Body of pancreas (tissue), 4 donors: ENCODE measurements at regions not wholly inside any gene's neighbourhood (a gene's known extent, or its start where the extent isn't known, plus 50 kb on each side); places are given as distances from the start of the nearest gene placed in this dataset.

Source experiments
- ATAC-seq: fragments of 150-250 bp; one replicate; pipeline ENCODE4 v1.9.1; 2016
- DNase-seq, 4 donors: peaks; one replicate each; pipeline ENCODE4 v3.0.0-alpha.2; 2019
- H3K27ac ChIP-seq, 4 donors: fragments of 200-600 bp; sonication (generic); 1 replicate in 3 of 4; 2 replicates in 1 of 4; pipeline versions ENCODE4 v1.5.1 to v1.6.1; 2016 to 2019; ENCODE audit warnings: mild to moderate bottlenecking in 1 of 4, mixed read lengths in 1 of 4, moderate library complexity in 1 of 4
- H3K27me3 ChIP-seq, 2 donors: fragments of 200-600 bp; sonication (generic); one replicate each; pipeline ENCODE4 v1.6.0; 2016; ENCODE audit warnings: mild to moderate bottlenecking in 1 of 2
- H3K36me3 ChIP-seq, 2 donors: fragments of 200-600 bp; sonication (generic); replicated peaks in 1 of 2; 2 replicates each; pipeline ENCODE4 v1.5.1; 2016; ENCODE audit warnings: low read depth in 2 of 2; ENCODE audit not compliant: insufficient read depth in 1 of 2
- H3K4me1 ChIP-seq: fragments of 200-600 bp; sonication (generic); one replicate; pipeline ENCODE4 v1.6.0; 2016
- H3K4me3 ChIP-seq, 2 donors: fragments of 200-600 bp; sonication (generic); 1 replicate in 1 of 2; 2 replicates in 1 of 2; pipeline ENCODE4 v1.5.1; 2016 to 2019
- H3K9me3 ChIP-seq, 3 donors: fragments of 200-600 bp; sonication (generic); 1 replicate in 2 of 3; 2 replicates in 1 of 3; pipeline ENCODE4 v1.5.1; 2016
- POLR2A ChIP-seq, 3 donors: fragments of 450-650 bp; IDR thresholded peaks; one replicate each; pipeline ENCODE4 v1.6.1; 2016; ENCODE audit warnings: antibody characterized with exemption in 3 of 3, mild to moderate bottlenecking in 2 of 3
- WGBS, 2 donors: methylation state at CpG; one replicate each; pipeline ENCODE4 v1.1.5; 2017; 5-methylcytosine and 5-hydroxymethylcytosine counted together
- intact Hi-C: fragments of 100-400 bp; cut with DNase I; formaldehyde crosslinking; loops from one replicate; pipeline ENCODE4 v1.15.1; 2023
- TF ChIP-seq, protein P1 (sequence below), 7 experiments: fragments of 450-650 bp in 4 of 7; fragments of 200-600 bp in 3 of 7; sonication (generic) in 3 of 7; IDR thresholded peaks; one replicate each; pipeline ENCODE4 v1.5.1; 2016 to 2019; ENCODE audit warnings: antibody characterized with exemption in 7 of 7

DNA sequence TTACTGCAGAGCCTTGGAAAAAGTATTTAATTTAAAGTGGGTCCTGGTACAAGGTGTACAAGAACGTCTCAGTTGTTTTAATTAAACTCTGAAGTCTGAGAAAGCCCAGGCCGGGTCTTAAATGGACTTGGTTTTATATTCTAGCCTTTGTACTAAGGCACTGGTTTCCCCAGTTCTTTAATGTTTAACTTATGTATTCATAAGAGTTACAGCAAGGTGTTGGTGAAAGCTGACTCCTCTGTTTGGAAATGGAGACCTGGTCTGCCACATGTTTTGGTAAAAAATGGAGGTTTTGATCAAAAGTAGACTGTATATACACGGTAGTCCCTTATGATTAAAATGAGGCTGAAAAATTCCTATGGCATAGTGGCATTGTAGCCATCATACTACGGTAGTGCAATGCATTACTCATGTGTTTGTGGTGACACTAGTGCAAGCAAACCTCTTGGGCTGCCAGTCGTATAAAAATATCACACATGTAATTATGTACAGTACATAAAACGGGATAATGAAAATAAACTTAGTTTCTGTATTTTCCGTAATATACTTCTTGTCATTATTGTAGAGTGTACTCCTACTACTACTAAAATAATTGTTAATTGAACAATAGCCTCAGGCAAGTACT lies 883.4 kb upstream of the SPRY2 start:
- intact Hi-C loops = no loop called here
- TF ChIP-seq, protein P1, sequence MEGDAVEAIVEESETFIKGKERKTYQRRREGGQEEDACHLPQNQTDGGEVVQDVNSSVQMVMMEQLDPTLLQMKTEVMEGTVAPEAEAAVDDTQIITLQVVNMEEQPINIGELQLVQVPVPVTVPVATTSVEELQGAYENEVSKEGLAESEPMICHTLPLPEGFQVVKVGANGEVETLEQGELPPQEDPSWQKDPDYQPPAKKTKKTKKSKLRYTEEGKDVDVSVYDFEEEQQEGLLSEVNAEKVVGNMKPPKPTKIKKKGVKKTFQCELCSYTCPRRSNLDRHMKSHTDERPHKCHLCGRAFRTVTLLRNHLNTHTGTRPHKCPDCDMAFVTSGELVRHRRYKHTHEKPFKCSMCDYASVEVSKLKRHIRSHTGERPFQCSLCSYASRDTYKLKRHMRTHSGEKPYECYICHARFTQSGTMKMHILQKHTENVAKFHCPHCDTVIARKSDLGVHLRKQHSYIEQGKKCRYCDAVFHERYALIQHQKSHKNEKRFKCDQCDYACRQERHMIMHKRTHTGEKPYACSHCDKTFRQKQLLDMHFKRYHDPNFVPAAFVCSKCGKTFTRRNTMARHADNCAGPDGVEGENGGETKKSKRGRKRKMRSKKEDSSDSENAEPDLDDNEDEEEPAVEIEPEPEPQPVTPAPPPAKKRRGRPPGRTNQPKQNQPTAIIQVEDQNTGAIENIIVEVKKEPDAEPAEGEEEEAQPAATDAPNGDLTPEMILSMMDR (IDR thresholded peaks at IDR 0.05) = no peak
- TF ChIP-seq POLR2A (IDR thresholded peaks at IDR 0.05) = no peak
- no peak overlapping the region for H3K27ac ChIP-seq
- H3K27me3 ChIP-seq = no peaks in the 10 kb centered on the region
- no peak overlapping the region for H3K4me3 ChIP-seq
- H3K9me3 ChIP-seq = no peaks in the 10 kb centered on the region
- DNase-seq (no peak), ATAC-seq (no peak)
- H3K4me1 ChIP-seq = no peaks in the 10 kb centered on the region
- WGBS, 2 donors = 57 to 58% methylated on average over 7 of the region's 7 CpGs
- H3K36me3 ChIP-seq = no peaks in the 10 kb centered on the region

DNA sequence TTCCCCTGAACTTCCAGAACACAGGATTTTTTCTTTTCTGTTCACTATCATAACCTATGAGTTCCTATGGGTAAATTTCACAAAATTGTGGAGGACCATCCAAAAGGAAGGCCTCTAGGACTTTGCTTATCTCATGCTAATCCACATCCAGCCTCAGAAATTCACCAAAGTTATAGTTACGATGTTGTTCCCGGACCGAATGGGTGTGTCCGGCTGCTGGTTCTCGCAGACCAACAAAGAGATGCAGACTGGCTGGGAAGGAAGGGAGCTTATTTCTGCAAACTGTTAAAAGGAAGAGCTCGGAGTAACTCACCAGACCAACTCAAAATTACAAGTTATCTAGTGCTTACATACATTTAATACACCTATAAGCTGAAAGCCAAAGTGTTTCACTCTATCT lies 882.9 kb upstream of the SPRY2 start:
- Histone ChIP-seq H3K9me3 (no peaks in the 10 kb centered on the region), H3K4me1 (no peaks in the 10 kb centered on the region), H3K27ac (no peak overlapping the region), H3K27me3 (no peaks in the 10 kb centered on the region), H3K4me3 (no peak overlapping the region), H3K36me3 (no peaks in the 10 kb centered on the region)
- intact Hi-C loops = no loop called here
- DNase-seq = no peak
- no peak for TF ChIP-seq POLR2A (IDR thresholded peaks at IDR 0.05)
- TF ChIP-seq, protein P1 (IDR thresholded peaks at IDR 0.05) = no peak
- no peak for ATAC-seq
- WGBS, 2 donors = 78 to 88% methylated on average over 6 of the region's 6 CpGs

DNA sequence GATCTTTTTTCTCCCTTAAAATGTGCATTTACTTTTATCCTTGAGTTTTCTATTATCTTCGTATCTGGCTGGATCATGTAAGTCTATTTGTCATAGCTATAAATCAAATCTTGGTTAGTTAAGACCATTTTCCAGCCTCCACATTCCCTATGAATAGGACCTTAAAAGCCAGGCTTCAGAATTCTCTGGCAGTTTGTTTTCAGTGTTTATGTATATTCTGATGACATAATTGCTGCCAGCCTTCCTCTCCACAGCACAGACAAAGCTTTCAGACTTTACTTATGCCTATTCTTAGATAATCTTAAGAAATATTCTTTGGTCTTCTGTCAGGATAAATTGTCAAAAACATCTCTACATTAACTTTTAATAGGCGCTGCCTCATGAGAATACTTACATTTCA lies 870.8 kb upstream of the SPRY2 start:
- no peaks in the 10 kb centered on the region for H3K36me3 ChIP-seq
- no peak overlapping the region for H3K4me3 ChIP-seq
- no peaks in the 10 kb centered on the region for H3K4me1 ChIP-seq
- no peak for ATAC-seq
- no peak overlapping the region for H3K27ac ChIP-seq
- WGBS, 2 donors = 80 to 81% methylated on average over 2 of the region's 2 CpGs
- H3K27me3 ChIP-seq = no peaks in the 10 kb centered on the region
- no peaks in the 10 kb centered on the region for H3K9me3 ChIP-seq
- intact Hi-C loops = no loop called here
- TF ChIP-seq POLR2A (IDR thresholded peaks at IDR 0.05) = no peak
- TF ChIP-seq, protein P1 (IDR thresholded peaks at IDR 0.05) = no peak
- no peak for DNase-seq

DNA sequence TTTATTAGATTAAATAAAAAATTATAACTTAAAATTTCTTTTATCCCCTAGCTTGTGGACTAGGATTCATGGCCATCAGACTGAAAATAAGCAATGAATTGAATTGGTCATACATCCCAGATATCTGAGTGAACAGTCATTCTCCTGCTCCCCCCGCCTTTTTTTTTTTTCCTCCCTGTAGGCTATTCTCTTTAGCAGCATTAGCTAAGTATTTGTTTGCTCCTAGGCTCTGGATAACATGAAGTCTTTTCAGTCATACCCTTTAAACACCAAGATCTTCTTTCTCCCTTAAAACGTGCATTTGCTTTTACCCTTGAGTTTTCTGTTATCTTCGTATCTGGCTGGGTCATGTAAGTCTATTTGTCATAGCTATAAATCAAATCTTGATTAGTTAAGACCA lies 866.7 kb upstream of the SPRY2 start:
- intact Hi-C loops = no loop called here
- Histone ChIP-seq H3K36me3 (no peaks in the 10 kb centered on the region), H3K27ac (no peak overlapping the region), H3K4me1 (no peaks in the 10 kb centered on the region), H3K27me3 (no peaks in the 10 kb centered on the region), H3K4me3 (no peak overlapping the region), H3K9me3 (no peaks in the 10 kb centered on the region)
- WGBS, 2 donors = 42 to 48% methylated on average over 3 of the region's 3 CpGs
- ATAC-seq = no peak
- no peak for TF ChIP-seq POLR2A (IDR thresholded peaks at IDR 0.05)
- TF ChIP-seq, protein P1 (IDR thresholded peaks at IDR 0.05) = no peak
- DNase-seq = no peak

GRCh38 chr13:81207231-81207630 lies 866.3 kb upstream of the SPRY2 start:
- TF ChIP-seq POLR2A (IDR thresholded peaks at IDR 0.05) = no peak
- TF ChIP-seq, protein P1 (IDR thresholded peaks at IDR 0.05) = no peak
- Histone ChIP-seq H3K27ac (no peak overlapping the region), H3K4me3 (no peak overlapping the region), H3K9me3 (no peaks in the 10 kb centered on the region), H3K4me1 (no peaks in the 10 kb centered on the region), H3K27me3 (no peaks in the 10 kb centered on the region), H3K36me3 (no peaks in the 10 kb centered on the region)
- no peak for DNase-seq
- intact Hi-C loops = no loop called here
- no peak for ATAC-seq
